IgD-negative memory B cell (primary cell): ENCODE measurements at regions not wholly inside any gene's neighbourhood (a gene's known extent, or its start where the extent isn't known, plus 50 kb on each side); places are given as distances from the start of the nearest gene placed in this dataset.

Experiments used
- H3K27ac Mint-ChIP-seq, 3 donors: one replicate each; pipeline ENCODE4 v1.8.0; 2020 to 2022; ENCODE audit warnings: mild to moderate bottlenecking in 3 of 3, mixed read lengths in 3 of 3, moderate library complexity in 1 of 3
- H3K27me3 Mint-ChIP-seq: one replicate; pipeline ENCODE4 v1.8.0; 2021; ENCODE audit warnings: mixed read lengths
- H3K36me3 Mint-ChIP-seq: one replicate; pipeline ENCODE4 v1.8.0; 2020; ENCODE audit warnings: mild to moderate bottlenecking, mixed read lengths
- H3K4me1 Mint-ChIP-seq, 3 donors: one replicate each; pipeline ENCODE4 v1.8.0; 2020 to 2022; ENCODE audit warnings: mixed read lengths in 3 of 3, mild to moderate bottlenecking in 1 of 3
- H3K4me3 Mint-ChIP-seq, 4 donors: one replicate each; pipeline ENCODE4 v1.8.0; 2020 to 2022; ENCODE audit warnings: mild to moderate bottlenecking in 4 of 4, mixed read lengths in 4 of 4, moderate library complexity in 3 of 4
- H3K9me3 Mint-ChIP-seq, 3 donors: one replicate each; pipeline ENCODE4 v1.8.0; 2020 to 2021; ENCODE audit warnings: mixed read lengths in 3 of 3, mild to moderate bottlenecking in 1 of 3

DNA sequence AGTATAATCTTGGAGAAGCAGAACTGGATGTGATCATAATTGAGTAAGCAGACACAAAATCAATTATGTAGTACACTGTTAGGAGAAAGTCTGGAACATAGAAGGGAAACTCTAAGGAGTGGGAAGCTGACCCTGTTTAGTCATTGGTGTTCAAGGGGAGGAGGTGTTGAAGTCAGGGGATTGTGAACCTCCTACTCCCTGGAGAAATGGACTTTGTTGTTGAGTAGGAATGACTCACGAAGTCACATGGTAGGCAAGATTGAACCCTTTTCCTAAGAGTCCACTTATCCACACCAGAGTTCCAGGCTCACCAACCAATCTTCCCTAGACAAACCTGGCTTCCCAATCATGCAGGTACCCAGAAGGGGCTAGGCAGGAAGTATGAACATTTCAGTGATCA is 81.0 kb upstream of the BCL11A start:
- Mint-ChIP-seq H3K4me1 (peaks cover 0 to 2% (median 0%) of the 10 kb centered on the region in 3 donors), H3K4me3 (no peak overlapping the region), H3K9me3 (peaks cover 0 to 2% (median 0%) of the 10 kb centered on the region in 3 donors), H3K27ac (no peak overlapping the region), H3K27me3 (peaks cover 2% of the 10 kb centered on the region), H3K36me3 (peaks cover 2% of the 10 kb centered on the region)

DNA sequence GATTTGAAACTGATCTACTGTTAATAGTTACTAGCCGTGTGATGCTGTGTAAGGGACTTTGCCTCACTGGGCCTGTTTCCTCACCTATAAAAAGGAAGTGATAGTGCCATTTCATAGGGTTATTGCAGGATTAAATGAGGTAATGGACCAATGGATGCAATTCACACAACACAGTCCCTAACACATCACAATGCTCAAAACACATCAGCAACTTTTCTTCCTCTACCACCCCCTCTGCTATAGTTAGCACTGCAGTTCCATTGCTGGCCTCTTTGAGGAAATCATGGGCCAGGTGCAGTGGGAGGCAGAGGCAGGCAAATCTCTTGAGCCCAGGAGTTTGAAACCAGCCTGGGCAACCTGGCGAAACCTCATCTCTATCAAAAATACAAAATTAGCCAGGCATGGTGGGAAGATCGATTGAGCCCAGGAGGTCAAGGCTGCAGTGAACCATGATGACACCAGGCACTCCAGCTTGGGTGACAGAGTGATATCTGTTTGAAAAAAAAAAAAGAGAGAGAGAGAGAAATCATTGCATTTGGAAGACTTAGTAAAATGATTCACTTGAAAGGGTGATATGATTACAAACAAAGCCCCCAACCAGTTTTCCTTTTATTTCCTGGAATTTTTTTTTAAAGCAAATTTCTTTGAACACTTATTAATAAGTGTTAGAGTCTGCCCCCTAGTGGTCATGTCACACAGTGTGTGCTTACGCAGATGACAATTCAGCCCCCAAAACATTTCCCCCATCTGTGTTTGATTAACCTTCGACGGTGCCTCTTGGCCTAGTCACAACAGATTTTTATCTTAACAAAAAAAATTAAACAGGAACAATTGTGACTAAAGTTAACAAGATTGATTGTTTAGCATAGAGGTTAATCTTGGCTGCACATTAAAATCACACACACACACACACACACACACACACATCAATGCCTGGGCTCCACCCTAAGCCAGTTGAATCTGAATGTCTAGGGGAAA is 88.6 kb upstream of the BCL11A start:
- Mint-ChIP-seq H3K9me3 (no peaks in the 10 kb centered on the region), H3K27ac (no peak overlapping the region), H3K27me3 (peaks cover 4% of the 10 kb centered on the region), H3K4me3 (no peak overlapping the region), H3K36me3 (peaks cover 5% of the 10 kb centered on the region), H3K4me1 (peaks cover 12 to 27% (median 23%) of the 10 kb centered on the region in 3 donors)

DNA sequence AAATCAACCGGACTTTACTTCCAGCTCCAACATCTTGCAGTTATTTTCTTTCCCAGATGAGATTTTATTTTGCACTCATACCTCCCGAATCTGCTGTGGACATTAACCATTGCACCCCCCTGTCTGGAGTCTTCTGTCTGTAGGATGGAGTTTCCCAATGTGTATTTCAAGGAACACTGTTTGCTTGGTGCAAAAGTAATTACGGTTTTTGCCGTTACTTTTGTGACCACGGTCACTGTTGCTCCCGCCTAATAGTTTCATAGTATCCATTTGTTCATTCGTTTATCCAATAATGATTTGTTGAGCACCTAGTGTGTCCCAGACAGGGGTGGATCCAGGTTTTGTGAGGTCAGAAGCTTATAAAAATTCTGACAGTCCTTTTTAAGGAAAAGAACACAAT is 90.3 kb upstream of the BCL11A start:
- H3K9me3 Mint-ChIP-seq, result no peaks in the 10 kb centered on the region
- no peak overlapping the region for H3K4me3 Mint-ChIP-seq

DNA sequence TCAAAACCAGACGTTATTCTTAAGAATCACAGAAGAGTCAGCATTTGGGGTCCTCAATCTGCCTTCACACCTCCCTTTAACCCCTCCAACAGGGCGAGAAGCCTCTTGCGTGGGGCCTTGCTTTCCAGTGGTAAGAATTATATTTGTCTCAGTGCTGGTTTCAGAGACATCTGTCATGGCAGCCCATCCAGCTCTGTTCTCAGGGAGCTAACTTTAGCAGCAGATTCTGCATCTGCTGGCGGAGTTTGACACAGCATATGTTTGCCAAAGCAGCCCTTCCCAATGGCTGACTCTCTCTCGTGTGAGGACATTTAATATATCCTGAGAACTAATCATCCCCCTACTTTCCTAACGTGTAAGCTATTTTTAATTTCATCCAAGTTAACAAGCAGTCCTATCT is 91.5 kb upstream of the BCL11A start:
- H3K4me3 Mint-ChIP-seq, result peak overlapping the region in 2 of 4 donors; percentile 33 to 41

More for the DNA sequence above, 90.3 kb upstream of the BCL11A start:
- Mint-ChIP-seq H3K27ac (no peak overlapping the region), H3K27me3 (peaks cover 6% of the 10 kb centered on the region), H3K36me3 (peaks cover 3% of the 10 kb centered on the region), H3K4me1 (peaks cover 12 to 27% (median 23%) of the 10 kb centered on the region in 3 donors)

DNA sequence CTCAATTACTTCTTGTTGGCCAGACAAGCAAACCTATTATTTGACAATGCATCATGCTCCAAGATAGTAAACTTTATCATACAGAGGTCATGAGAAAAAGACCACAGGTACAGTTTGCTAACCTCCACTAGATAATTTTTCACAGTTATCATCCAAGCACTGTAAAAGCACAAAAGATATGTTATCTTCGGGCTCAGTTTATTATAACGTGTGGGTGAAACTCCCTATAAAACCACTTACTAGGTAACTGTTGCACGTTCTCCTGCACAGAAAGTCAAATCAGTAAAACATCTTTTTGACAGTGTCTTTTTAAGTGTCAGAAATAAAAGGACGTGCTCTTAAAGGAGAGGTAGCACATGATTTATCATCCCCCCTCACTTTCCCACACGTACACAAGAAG is 94.7 kb upstream of the BCL11A start:
- Mint-ChIP-seq H3K27me3 (peaks cover 8% of the 10 kb centered on the region), H3K36me3 (peaks cover 1% of the 10 kb centered on the region), H3K9me3 (no peaks in the 10 kb centered on the region), H3K27ac (no peak overlapping the region), H3K4me3 (no peak overlapping the region), H3K4me1 (peaks cover 11 to 22% (median 14%) of the 10 kb centered on the region in 3 donors)

More for the DNA sequence above, 91.5 kb upstream of the BCL11A start:
- H3K4me1 Mint-ChIP-seq, result peaks cover 12 to 27% (median 23%) of the 10 kb centered on the region in 3 donors
- no peaks in the 10 kb centered on the region for H3K9me3 Mint-ChIP-seq
- H3K27me3 Mint-ChIP-seq, result peaks cover 6% of the 10 kb centered on the region
- H3K36me3 Mint-ChIP-seq, result peaks cover 1% of the 10 kb centered on the region
- H3K27ac Mint-ChIP-seq, result no peak overlapping the region

DNA sequence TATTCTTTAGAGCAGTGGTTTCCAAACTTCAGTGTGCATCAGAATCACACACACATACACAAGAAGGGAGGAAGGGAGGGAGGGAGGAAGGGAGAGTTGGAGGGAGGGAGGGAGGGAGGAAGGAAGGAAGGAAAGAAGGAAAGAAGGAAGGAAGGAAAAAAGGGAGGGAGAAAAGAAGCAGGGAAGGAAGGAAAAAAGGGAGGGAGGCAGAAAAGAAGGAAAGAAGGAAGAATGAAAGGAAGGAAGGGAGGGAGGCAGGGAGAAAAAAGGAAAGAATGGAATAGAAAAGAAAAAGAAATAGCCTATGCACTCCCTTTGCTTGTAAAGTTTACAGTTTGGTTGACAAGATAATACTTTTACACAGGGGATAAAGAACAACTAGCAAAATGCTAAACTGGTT is 96.3 kb upstream of the BCL11A start:
- no peak overlapping the region for H3K4me3 Mint-ChIP-seq
- H3K27ac Mint-ChIP-seq, result no peak overlapping the region
- peaks cover 8 to 16% (median 10%) of the 10 kb centered on the region in 3 donors for H3K4me1 Mint-ChIP-seq
- H3K36me3 Mint-ChIP-seq, result peaks cover 1% of the 10 kb centered on the region
- H3K9me3 Mint-ChIP-seq, result no peaks in the 10 kb centered on the region
- H3K27me3 Mint-ChIP-seq, result peaks cover 10% of the 10 kb centered on the region

DNA sequence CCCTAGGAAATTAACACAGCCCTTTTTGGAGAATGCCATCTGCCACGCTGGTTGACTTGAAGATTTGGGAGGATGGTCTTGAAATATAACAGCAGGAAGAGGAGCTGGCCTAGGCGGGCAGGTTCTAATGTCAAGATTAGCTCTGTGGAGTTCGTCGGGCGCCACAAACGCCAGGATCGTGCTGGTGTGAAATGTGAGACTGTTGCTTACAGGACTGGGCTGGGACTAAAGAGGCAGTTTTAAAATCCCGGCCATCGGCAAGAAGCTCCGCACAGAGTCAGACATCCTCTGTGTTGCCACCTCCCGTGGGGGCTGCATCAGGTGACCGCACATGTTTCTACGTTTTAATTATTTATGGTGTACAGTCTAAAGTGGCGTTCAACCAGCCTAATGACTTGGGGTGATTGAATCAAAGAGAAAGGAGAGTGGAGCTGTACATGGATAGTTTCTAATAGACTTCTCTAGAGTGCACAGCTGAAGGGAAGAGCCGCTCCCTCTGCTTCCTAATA is 99.4 kb upstream of the BCL11A start:
- H3K27ac Mint-ChIP-seq, result no peak overlapping the region
- H3K27me3 Mint-ChIP-seq, result peaks cover 6% of the 10 kb centered on the region
- H3K4me1 Mint-ChIP-seq, result peaks cover 0 to 10% (median 8%) of the 10 kb centered on the region in 3 donors
- H3K9me3 Mint-ChIP-seq, result no peaks in the 10 kb centered on the region
- H3K4me3 Mint-ChIP-seq, result no peak overlapping the region
- H3K36me3 Mint-ChIP-seq, result no peaks in the 10 kb centered on the region

DNA sequence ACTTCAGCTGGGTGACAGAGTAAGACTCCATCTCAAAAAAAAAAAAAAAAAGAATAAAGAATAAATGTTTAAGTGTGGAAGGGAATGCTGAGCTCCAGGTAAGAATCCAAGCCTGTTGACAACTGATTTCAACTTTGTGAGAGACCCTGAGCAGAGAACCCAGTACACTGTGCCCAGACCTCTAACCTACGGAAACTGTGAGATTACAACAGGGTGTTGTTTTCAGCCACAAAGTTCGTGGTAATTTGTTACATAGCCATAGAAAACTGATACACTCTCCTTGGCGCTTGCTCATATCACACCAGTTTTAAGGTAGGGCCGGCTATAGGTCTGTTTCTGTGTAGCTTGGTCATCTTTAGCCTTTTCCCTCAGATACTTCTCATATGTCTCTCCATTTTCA is 98.4 kb upstream of the PAPOLG start:
- Mint-ChIP-seq H3K27ac (no peak overlapping the region), H3K4me1 (peaks cover 30 to 33% (median 32%) of the 10 kb centered on the region in 3 donors), H3K27me3 (peaks cover 3% of the 10 kb centered on the region), H3K4me3 (no peak overlapping the region), H3K9me3 (no peaks in the 10 kb centered on the region), H3K36me3 (no peaks in the 10 kb centered on the region)

DNA sequence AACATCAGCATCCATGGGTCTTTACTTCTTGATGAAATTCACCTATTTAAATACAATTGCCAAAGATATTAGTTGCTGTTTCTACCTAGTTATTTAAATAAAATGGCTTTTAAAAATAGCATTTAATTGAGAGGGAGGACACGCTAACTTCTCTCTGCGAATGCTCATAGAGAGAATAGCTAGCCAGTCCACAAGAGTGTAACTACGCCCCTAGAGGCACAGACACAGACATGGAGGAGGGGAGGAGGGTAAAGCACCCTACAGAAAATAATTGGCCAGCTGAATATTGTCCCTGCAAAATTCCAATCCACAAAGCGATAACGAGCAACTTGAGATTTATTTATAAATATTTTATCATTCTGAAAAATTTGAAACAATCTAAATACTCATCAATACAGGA is 97.0 kb upstream of the PAPOLG start:
- Mint-ChIP-seq H3K4me3 (no peak overlapping the region), H3K36me3 (no peaks in the 10 kb centered on the region), H3K9me3 (no peaks in the 10 kb centered on the region), H3K27ac (peak overlapping the region in 1 of 3 donors; percentile 25), H3K27me3 (peaks cover 2% of the 10 kb centered on the region), H3K4me1 (peaks cover 40 to 46% (median 41%) of the 10 kb centered on the region in 3 donors)

DNA sequence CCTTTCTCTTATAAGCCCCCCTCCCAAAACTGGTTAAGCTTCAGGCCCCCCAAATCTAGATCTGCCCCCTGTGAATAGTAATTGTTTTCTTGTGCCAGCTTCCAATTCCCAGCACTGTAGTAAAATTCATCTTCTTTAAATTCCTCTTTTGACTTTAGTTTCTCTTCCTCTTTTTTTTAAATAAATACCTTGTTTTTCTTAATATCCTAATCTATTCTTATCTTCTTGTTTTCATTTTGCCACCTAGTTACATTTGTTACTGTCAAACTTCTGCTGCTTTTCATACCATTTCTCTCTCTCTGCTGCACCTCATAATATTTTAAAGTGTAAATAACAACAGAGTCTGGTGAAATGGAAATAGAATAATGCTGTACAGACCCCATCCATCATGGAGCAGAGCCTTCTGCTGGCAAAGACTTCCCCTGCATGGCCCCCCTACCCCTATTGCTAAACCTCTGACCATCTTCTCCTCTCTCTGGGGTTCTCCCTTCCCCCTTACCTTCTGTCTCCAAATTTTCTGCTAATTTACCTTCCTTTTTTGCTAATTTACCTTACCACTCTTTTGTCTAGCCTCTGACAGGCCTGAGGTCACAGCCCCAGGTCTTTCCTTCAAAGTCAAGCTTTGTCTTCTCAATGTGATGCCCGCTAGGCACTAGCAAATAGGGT is 94.9 kb upstream of the PAPOLG start:
- H3K4me1 Mint-ChIP-seq, result peaks cover 45 to 49% (median 46%) of the 10 kb centered on the region in 3 donors
- H3K27ac Mint-ChIP-seq, result peak overlapping the region; percentile 52 to 93 (median 93)
- peaks cover 0 to 3% (median 0%) of the 10 kb centered on the region in 3 donors for H3K9me3 Mint-ChIP-seq
- peaks cover 2% of the 10 kb centered on the region for H3K27me3 Mint-ChIP-seq
- H3K36me3 Mint-ChIP-seq, result no peaks in the 10 kb centered on the region
- peak overlapping the region; percentile 21 to 94 (median 76) for H3K4me3 Mint-ChIP-seq

DNA sequence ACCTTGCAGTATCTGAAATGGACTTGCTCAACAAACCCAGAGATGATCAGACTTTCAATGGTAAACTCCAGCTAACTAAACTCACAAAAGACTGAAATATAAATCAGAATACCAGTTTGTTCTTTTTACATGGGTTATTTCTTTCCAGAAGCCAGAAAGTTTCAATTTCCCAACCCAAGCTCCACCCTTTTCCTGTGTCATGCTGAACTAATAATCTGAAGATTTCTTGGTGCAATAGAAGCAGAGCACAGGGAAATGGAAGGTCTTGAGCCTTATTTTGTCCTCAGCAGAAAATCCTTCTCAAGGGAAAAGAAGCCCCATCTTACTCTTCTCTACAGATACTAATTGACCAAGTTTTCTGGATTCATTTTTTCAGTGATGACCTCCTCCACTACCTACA is 93.3 kb upstream of the PAPOLG start:
- H3K4me3 Mint-ChIP-seq, result peak overlapping the region in 3 of 4 donors; percentile 14 to 94 (median 86)
- H3K4me1 Mint-ChIP-seq, result peaks cover 42 to 49% (median 45%) of the 10 kb centered on the region in 3 donors
- H3K9me3 Mint-ChIP-seq, result peaks cover 0 to 3% (median 0%) of the 10 kb centered on the region in 3 donors
- H3K27me3 Mint-ChIP-seq, result peaks cover 2% of the 10 kb centered on the region
- peak overlapping the region; percentile 11 to 93 (median 67) for H3K27ac Mint-ChIP-seq
- no peaks in the 10 kb centered on the region for H3K36me3 Mint-ChIP-seq

DNA sequence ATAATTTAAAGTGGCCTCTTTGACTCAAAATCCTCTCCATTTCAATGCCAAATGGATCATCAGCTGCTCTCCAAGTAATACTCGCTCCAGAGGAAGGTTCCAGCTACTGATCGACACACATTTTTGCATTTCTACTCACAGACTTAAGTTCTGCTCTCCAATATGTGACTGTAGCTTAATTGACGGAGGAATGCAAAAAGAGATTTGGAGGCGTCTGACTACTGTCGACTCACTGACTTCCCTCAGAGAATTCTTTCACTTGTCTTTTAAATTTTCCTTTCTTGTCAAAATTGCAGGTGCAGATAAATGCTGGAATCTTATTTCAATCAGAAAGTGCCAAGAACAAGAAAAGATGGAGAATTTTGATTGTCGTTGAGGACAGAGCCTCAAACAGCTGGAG is 84.1 kb upstream of the PAPOLG start:
- H3K9me3 Mint-ChIP-seq, result no peaks in the 10 kb centered on the region
- peaks cover 0 to 4% (median 3%) of the 10 kb centered on the region in 3 donors for H3K4me1 Mint-ChIP-seq
- H3K36me3 Mint-ChIP-seq, result no peaks in the 10 kb centered on the region
- no peak overlapping the region for H3K4me3 Mint-ChIP-seq
- H3K27ac Mint-ChIP-seq, result no peak overlapping the region
- no peaks in the 10 kb centered on the region for H3K27me3 Mint-ChIP-seq

DNA sequence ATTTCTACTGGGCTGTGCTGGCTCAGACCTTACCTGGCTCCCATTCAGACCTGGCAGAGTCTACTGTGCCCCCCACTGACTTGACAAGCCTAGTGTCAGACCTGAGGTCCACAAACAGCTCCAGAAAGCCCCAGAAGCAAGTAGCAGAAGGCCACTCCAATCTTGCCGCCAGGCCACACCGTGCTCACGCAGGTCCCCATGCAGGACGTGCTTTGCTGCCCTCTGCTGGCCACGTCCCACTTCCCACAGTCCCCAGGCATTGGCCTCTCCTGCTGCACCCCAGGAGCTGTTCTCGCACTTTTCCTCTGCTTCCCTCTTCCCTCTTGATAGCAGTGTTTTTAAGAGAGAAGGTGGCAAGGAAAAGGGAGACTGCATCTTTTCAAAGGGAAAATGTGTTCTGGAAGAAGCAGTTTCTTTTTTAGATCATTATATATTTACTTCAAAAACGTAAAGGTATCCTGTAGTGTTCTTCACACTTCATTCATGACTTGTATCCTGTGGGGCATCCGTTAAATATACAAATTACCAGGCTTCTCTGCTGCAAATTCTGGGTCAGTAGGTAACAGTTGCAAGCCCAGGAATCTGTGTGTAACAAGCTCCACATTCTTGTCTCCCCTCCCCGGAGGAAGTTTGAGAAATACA is 81.4 kb upstream of the PAPOLG start:
- Mint-ChIP-seq H3K4me3 (no peak overlapping the region), H3K4me1 (peaks cover 0 to 4% (median 3%) of the 10 kb centered on the region in 3 donors), H3K27ac (no peak overlapping the region), H3K9me3 (no peaks in the 10 kb centered on the region), H3K27me3 (peaks cover 1% of the 10 kb centered on the region), H3K36me3 (no peaks in the 10 kb centered on the region)

DNA sequence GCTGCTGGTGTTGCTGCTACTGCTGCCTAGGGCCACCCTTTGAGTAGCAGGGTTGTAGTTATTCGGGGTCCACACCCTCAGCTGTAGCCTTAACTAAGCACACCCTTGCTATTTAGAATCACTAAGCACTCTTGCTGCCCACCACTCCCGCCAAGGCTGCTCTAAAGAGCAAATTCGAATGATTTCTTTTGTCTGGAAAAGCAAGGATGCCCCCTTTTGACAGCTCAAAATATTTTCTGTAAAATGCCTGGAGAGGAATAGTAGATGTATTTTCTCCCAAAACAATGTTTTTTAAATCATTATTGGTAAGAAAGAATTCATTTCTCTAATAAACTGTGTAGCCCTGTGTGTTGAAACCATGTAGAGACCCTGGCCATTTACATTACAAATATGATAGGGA is 80.8 kb upstream of the PAPOLG start:
- H3K4me3 Mint-ChIP-seq, result no peak overlapping the region
- peaks cover 0 to 2% (median 0%) of the 10 kb centered on the region in 3 donors for H3K9me3 Mint-ChIP-seq
- peaks cover 0 to 4% (median 3%) of the 10 kb centered on the region in 3 donors for H3K4me1 Mint-ChIP-seq
- no peaks in the 10 kb centered on the region for H3K36me3 Mint-ChIP-seq
- H3K27ac Mint-ChIP-seq, result no peak overlapping the region
- peaks cover 1% of the 10 kb centered on the region for H3K27me3 Mint-ChIP-seq
